Hematopoietic multipotent progenitor cell treated with erythropoietin and hydrocortisone succinate and interleukin-3 and kit ligand, for 17 days (in vitro differentiated cells): ENCODE measurements at regions not wholly inside any gene's neighbourhood (a gene's known extent, or its start where the extent isn't known, plus 50 kb on each side); places are given as distances from the start of the nearest gene placed in this dataset.

Experiments used
- DNase-seq: peaks from one replicate; pipeline ENCODE4 v3.0.0-alpha.2; 2015; ENCODE audit warnings: low spot score

DNA sequence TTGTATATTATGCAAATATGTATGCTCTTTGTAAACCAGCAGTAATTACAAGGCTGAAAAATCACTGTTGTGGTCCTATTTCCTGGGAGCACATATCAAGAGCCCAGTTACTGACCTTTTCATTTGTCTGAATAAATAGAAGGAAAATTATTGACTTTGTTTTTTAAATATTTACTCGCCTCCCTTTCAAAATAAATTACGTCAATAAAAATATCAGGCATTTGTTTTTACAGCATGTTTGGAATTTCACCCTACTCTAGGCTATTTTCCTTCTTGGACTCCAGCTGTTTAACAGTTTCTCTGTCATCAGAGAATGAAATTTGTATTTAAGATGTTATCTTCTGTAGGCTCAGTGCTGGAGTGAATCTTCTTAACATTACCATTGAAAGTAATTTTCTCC, 59.9 kb upstream of the LRATD1 start:
- DNase-seq, result no peak

DNA sequence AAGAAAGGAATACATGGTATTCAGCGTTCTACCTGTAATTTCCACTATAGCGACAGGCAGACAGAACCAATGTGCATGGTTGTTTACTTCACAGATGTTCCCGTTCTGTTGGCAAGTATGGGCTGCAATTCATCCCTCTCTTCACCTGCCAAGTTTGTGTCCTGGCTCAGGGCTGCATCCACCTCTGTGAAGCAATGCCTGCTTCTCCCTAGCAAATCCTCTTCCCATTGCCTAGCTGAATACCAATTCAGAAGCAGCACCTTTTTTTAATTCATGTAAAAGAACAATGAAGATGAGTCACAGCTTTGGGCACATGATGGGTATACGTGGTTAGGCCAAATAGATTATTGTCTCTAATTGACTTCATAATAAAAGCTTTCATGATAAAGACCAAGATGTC, 54.7 kb upstream of the LRATD1 start:
- no peak for DNase-seq
